ENCODE measurements at regions not wholly inside any gene's neighbourhood (a gene's known extent, or its start where the extent isn't known, plus 50 kb on each side); places are given as distances from the start of the nearest gene placed in this dataset.

- TF ChIP-seq CTCF (IDR thresholded peaks at IDR 0.05; ENCODE audit: poor library complexity, severe bottlenecking): no peak
- TF ChIP-seq EZH2 (IDR thresholded peaks at IDR 0.05; ENCODE audit: borderline replicate concordance, insufficient read depth, low read length, poor library complexity, severe bottlenecking): no peak
- no peak for TF ChIP-seq TAF1 (IDR thresholded peaks at IDR 0.05; ENCODE audit: low read depth)
- TF ChIP-seq REST (IDR thresholded peaks at IDR 0.05; ENCODE audit: borderline replicate concordance): no peak
- TF ChIP-seq POLR2AphosphoS5 (IDR thresholded peaks at IDR 0.05): no peak
- TF ChIP-seq SMC3 (conservative IDR thresholded peaks at IDR 0.05; ENCODE audit: poor library complexity): no peak
- no peak for TF ChIP-seq EP300 (conservative IDR thresholded peaks at IDR 0.05; ENCODE audit: poor library complexity, severe bottlenecking)
- TF ChIP-seq RAD21 (conservative IDR thresholded peaks at IDR 0.05): no peak
These were observed 258.4 kb upstream of the NPVF start for GRCh38 chr7:25486656-25487055.

Data from neural cell (in vitro differentiated cells).